ENCODE measurements at regions not wholly inside any gene's neighbourhood (a gene's known extent, or its start where the extent isn't known, plus 50 kb on each side); places are given as distances from the start of the nearest gene placed in this dataset.

DNA sequence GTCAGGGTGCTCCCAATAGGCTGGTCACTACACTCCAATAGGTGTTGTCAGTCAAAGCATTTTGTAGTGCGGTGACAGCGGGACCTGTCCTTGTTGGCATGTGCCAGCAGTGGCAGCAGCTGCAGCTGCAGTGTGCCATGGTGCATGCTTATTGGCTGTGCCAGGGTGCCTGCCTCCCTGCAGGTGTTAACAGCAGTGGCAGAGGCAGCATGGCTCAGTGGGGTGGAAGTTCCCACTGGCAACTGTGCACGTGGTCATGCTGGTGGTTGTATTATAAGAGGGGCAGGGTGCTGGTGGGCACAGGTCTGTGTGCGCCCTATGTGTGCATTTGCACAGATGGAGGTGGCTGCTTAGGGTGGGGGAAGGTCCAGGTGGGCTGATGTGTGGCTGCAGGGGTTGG, 133.7 kb upstream of the EDIL3 start:
- H3K4me1 ChIP-seq: no peaks in the 10 kb centered on the region
- no peak overlapping the region for H3K27ac ChIP-seq
- H3K4me3 ChIP-seq: no peak overlapping the region
- no peaks in the 10 kb centered on the region for H3K27me3 ChIP-seq
- ATAC-seq: no peak
- H3K36me3 ChIP-seq: no peaks in the 10 kb centered on the region
- H3K9me3 ChIP-seq: no peaks in the 10 kb centered on the region
- DNase-seq: peak in 1 of 4 donors; percentile 42
- intact Hi-C loops (cut with DNase I): no loop called here
- TF ChIP-seq, protein P1, sequence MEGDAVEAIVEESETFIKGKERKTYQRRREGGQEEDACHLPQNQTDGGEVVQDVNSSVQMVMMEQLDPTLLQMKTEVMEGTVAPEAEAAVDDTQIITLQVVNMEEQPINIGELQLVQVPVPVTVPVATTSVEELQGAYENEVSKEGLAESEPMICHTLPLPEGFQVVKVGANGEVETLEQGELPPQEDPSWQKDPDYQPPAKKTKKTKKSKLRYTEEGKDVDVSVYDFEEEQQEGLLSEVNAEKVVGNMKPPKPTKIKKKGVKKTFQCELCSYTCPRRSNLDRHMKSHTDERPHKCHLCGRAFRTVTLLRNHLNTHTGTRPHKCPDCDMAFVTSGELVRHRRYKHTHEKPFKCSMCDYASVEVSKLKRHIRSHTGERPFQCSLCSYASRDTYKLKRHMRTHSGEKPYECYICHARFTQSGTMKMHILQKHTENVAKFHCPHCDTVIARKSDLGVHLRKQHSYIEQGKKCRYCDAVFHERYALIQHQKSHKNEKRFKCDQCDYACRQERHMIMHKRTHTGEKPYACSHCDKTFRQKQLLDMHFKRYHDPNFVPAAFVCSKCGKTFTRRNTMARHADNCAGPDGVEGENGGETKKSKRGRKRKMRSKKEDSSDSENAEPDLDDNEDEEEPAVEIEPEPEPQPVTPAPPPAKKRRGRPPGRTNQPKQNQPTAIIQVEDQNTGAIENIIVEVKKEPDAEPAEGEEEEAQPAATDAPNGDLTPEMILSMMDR (IDR thresholded peaks at IDR 0.05): no peak

DNA sequence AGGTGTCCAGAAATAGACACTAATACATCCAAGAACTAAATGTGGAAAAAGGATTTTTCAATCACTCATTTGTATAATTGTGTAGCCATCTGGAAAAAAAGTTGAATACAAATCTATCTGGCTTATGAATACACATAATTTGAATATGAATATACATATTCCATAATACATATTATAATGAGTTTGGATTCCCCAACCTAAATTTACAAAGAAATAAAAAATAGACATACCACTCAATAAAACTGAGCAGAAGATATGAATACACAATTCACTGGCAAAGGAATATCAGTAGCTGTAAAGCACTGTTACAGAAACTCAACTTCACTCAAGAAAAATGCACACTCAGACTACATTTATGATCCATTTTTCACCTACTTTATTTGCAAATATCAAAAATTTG, 121.9 kb upstream of the EDIL3 start:
- H3K4me1 ChIP-seq: no peaks in the 10 kb centered on the region
- no peaks in the 10 kb centered on the region for H3K36me3 ChIP-seq
- intact Hi-C loops (cut with DNase I): no loop called here
- ATAC-seq (no peak), DNase-seq (no peak)
- TF ChIP-seq, protein P1 (IDR thresholded peaks at IDR 0.05): no peak
- no peak overlapping the region for H3K4me3 ChIP-seq
- no peak overlapping the region for H3K27ac ChIP-seq
- H3K9me3 ChIP-seq: no peaks in the 10 kb centered on the region
- H3K27me3 ChIP-seq: no peaks in the 10 kb centered on the region

DNA sequence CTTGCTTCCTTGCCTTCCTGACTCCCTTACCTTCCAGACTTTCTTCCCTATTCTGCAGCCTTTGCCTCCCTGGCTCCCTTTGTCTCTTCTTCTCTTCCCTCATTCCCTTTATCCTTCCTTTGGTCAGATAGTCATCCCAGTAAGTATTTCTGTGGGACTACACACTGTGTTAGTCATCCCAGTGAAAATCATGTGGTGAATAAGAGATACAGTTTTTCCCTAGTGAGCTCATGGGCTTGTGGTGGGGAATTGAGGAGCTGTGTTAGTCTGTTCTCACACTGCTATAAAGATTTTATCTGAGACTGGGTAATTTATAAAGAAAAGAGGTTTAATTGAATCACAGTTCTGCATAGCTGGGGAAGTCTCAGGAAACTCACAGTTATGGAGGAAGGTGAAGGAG, 109.8 kb upstream of the EDIL3 start:
- Histone ChIP-seq H3K27me3 (no peaks in the 10 kb centered on the region), H3K4me1 (no peaks in the 10 kb centered on the region), H3K9me3 (no peaks in the 10 kb centered on the region), H3K4me3 (no peak overlapping the region), H3K36me3 (no peaks in the 10 kb centered on the region), H3K27ac (no peak overlapping the region)
- peak; percentile 38 for ATAC-seq
- intact Hi-C loops (cut with DNase I): no loop called here
- TF ChIP-seq, protein P1 (IDR thresholded peaks at IDR 0.05): no peak
- no peak for DNase-seq

DNA sequence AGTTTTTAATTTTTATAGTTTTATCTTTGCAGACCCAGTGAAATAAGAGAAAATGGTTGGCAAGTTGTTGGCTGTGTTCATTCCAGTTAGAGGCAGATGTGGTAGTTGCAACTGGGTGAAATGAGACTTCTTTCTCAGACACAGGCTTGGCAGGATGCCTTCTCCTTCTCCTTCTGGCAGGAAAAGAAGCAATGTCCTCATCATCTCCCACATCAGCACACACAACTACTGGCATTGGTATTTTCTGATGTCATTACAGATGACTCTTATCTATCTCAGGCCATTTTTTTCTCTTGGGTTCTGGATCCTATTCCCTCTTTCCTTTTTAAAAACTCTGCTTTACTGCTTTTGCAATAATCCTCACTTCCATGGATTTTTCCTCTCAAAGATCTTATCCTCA, 103.3 kb upstream of the EDIL3 start:
- H3K36me3 ChIP-seq: no peaks in the 10 kb centered on the region
- ATAC-seq (peak; percentile 38), DNase-seq (peak in 3 of 4 donors; percentile 32 to 76 (median 66))
- intact Hi-C loops (cut with DNase I): no loop called here
- TF ChIP-seq, protein P1 (IDR thresholded peaks at IDR 0.05): no peak
- no peaks in the 10 kb centered on the region for H3K27me3 ChIP-seq
- H3K4me3 ChIP-seq: no peak overlapping the region
- H3K27ac ChIP-seq: no peak overlapping the region
- H3K4me1 ChIP-seq: no peaks in the 10 kb centered on the region
- no peaks in the 10 kb centered on the region for H3K9me3 ChIP-seq

DNA sequence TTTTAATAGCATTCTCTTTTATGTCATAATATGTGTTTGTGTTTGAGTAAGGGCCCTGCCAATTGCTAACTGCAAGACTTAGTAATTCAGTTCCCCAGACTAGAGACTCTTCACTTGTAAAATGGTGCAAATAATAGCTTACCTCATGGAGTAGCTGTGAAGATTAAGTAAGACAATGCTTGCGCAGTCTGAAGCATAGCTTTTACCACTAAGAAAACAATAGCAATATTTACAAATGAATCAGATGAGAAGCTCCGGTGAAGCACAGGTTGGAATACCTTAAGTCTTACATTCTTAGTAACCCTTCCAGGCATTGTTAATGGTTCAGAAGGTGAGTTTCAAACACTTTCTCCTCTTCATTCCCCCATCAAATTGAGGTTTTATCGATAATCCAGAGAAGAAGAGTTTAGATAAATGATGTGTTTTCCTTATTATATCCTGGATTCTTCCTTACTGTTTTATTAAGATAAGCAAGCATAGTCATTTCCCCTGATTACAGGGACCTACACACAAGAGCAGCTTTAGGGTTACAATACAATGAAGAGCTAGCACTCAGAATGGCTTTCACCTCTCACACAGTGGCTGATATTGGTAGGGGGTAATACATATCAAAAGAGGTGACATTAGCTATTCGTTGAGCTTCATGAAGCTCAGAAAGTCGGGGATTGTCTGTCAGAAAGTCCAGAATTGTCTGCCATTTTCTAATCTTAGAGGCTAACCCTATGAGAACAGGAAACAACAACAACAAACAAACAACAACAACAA, 96.4 kb upstream of the EDIL3 start:
- no peaks in the 10 kb centered on the region for H3K9me3 ChIP-seq
- TF ChIP-seq, protein P1 (IDR thresholded peaks at IDR 0.05): no peak

More for the DNA sequence above, 96.4 kb upstream of the EDIL3 start:
- Histone ChIP-seq H3K4me3 (no peak overlapping the region), H3K27ac (no peak overlapping the region), H3K36me3 (no peaks in the 10 kb centered on the region), H3K27me3 (no peaks in the 10 kb centered on the region), H3K4me1 (no peaks in the 10 kb centered on the region)
- ATAC-seq (no peak), DNase-seq (no peak)
- intact Hi-C loops (cut with DNase I): no loop called here
